NOMO-1 treated with dmso at 0.1 percent for 144 hours (cell line): ENCODE measurements at regions not wholly inside any gene's neighbourhood (a gene's known extent, or its start where the extent isn't known, plus 50 kb on each side); places are given as distances from the start of the nearest gene placed in this dataset.
"Not testable (repeated sequence)": the region's sequence is repeated elsewhere in the genome, so short reads cannot be mapped to it uniquely, and the experiment has no call there.

Experiments
- DNase-seq: peaks from one replicate; lab custom pipeline; 2025; ENCODE audit not compliant: unreplicated experiment; lab: John Stamatoyannopoulos, UW

GRCh38 chr1:198963796-198964195, 325.0 kb downstream of the PTPRC start:
- not testable (repeated sequence) for DNase-seq

GRCh38 chr1:198966519-198966918, 327.7 kb downstream of the PTPRC start:
- peak; percentile 2 for DNase-seq

GRCh38 chr1:198967566-198967965, 328.7 kb downstream of the PTPRC start:
- DNase-seq: no peak

- no peak for DNase-seq
Measured at GRCh38 chr1:198968866-198969265, 330.0 kb downstream of the PTPRC start.

- no peak for DNase-seq
Measured at GRCh38 chr1:198969981-198970380, 331.1 kb downstream of the PTPRC start.

- peak; percentile 74 for DNase-seq
Measured at GRCh38 chr1:198970916-198971315, 332.1 kb downstream of the PTPRC start.

- DNase-seq: no peak
Measured at GRCh38 chr1:198977909-198978308, 339.1 kb downstream of the PTPRC start.

GRCh38 chr1:198978523-198978922, 339.7 kb downstream of the PTPRC start:
- no peak for DNase-seq

GRCh38 chr1:198986036-198986435, 347.2 kb downstream of the PTPRC start:
- DNase-seq: peak; percentile 13

GRCh38 chr1:198986442-198986841, 347.6 kb downstream of the PTPRC start:
- peak; percentile 56 for DNase-seq

GRCh38 chr1:199002661-199003060, 363.8 kb downstream of the PTPRC start:
- no peak for DNase-seq

- DNase-seq: peak; percentile 70
Measured at GRCh38 chr1:199007423-199007822, 368.6 kb downstream of the PTPRC start.

GRCh38 chr1:199009447-199009846, 370.6 kb downstream of the PTPRC start:
- DNase-seq: peak; percentile 18

GRCh38 chr1:199010492-199010891, 371.7 kb downstream of the PTPRC start:
- no peak for DNase-seq

- no peak for DNase-seq
Measured at GRCh38 chr1:199010933-199011332, 372.1 kb downstream of the PTPRC start.

- DNase-seq: no peak
Measured at GRCh38 chr1:199015799-199016198, 377.0 kb downstream of the PTPRC start.

- DNase-seq: no peak
Measured at GRCh38 chr1:199018471-199019135, 379.8 kb downstream of the PTPRC start.

- DNase-seq: no peak
Measured at GRCh38 chr1:199020051-199020450, 381.2 kb downstream of the PTPRC start.

- no peak for DNase-seq
Measured at GRCh38 chr1:199020904-199021303, 382.1 kb downstream of the PTPRC start.

- no peak for DNase-seq
Measured at GRCh38 chr1:199029401-199029800, 390.6 kb downstream of the PTPRC start.

- DNase-seq: no peak
Measured at GRCh38 chr1:199029855-199030254, 391.0 kb downstream of the PTPRC start.

GRCh38 chr1:199030541-199030940, 391.7 kb downstream of the PTPRC start:
- DNase-seq: not testable (repeated sequence)

GRCh38 chr1:199031170-199031569, 392.3 kb downstream of the PTPRC start:
- DNase-seq: not testable (repeated sequence)
